Activated CD4-positive, alpha-beta T cell treated with anti-CD3 and anti-CD28 coated beads, Interleukin-2, Interleukin-6, amounts not matched to agents 100 ng/mL and 50 ng/mL, durations not matched to agents 16 hours and 8 hours (primary cell): ENCODE measurements at regions not wholly inside any gene's neighbourhood (a gene's known extent, or its start where the extent isn't known, plus 50 kb on each side); places are given as distances from the start of the nearest gene placed in this dataset.
"Not testable (repeated sequence)": the region's sequence is repeated elsewhere in the genome, so short reads cannot be mapped to it uniquely, and the experiment has no call there.

Source experiments
- DNase-seq: peaks from one replicate; pipeline ENCODE4 v3.0.0-alpha.2; 2020

DNA sequence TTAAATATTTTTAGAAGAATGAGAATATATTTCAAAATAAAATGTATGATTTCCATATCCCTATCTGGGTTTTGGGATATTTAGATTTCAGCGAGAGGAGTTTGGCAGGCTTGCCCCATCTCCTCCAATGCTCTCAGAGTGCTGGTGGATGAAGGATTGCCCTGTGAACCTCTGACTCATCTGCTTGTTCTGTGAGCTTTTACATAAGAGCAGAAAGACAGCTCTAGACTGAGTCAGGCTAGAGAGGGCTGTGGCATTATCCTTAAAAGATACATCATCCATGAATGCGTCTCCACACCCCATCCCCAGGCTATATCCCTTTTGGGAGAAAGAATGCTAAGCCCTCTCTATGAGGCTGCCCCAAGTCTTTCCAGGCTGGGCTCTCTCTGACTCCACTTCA, 190.6 kb downstream of the TUBA3C start:
- DNase-seq: no peak

DNA sequence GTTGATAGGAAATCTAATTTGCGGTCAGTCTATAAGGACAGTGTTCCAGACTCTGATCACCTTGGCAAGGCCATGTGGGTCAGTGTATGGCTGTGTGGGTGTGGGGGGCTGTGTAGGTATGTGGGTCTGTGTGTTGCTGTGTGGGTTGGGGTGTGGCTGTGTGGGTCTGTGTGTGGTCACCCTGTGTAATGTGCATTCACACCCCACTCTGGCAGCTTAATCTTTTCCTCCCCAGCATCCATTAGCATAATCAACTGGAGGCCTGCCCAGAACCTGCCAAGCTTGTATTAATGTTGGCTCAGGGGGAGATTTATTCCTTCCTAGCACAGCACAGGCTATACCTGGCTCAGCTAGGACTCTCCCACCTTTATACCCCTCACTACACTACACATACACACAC, 203.2 kb downstream of the TUBA3C start:
- no peak for DNase-seq

DNA sequence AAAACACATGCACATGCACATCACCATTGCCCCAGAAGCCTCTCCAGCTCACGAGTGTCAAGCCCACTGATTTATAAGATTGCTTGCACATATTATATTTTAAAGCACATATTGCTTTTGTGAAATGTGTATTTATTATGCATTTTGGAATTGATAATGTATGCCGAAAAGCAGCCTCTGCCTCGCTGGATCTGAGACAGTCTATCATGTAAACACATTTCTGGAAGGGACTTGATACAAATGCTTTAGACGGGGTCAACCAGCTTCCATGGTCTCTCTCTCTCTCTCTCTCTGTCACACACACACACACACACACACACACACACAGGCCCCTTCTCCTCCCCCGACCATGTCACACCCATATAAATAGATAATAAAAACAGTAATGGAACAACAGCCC, 203.8 kb downstream of the TUBA3C start:
- DNase-seq: no peak

DNA sequence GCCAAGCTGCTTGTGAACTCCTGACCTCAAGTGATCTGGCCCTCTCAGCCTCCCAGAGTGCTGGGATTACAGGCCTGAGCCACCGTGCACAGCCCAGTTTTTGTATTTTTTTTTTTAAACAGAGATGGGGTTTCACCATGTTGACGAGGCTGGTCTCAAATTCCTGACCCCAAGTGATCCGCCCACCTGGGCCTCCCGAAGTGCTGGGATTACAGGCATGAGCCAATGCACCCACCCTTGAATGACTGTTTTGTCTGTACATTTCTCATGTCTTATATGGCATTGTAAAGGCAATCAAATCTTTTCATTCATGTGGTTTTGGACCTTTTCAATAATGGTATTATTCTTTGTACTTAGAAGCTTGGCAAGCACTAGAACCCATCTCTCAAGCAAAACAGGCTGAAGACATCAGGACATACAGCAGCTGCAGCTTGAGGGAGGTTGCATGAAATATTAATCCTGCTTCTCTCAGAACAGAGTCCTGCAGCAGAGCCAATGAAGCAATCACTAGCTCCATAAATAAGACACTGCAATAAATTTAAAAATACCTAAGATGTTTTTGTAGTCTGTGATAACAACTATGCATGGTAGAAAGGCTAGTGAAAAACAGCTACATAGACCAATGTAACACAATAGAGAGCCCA, 209.9 kb downstream of the TUBA3C start:
- no peak for DNase-seq

DNA sequence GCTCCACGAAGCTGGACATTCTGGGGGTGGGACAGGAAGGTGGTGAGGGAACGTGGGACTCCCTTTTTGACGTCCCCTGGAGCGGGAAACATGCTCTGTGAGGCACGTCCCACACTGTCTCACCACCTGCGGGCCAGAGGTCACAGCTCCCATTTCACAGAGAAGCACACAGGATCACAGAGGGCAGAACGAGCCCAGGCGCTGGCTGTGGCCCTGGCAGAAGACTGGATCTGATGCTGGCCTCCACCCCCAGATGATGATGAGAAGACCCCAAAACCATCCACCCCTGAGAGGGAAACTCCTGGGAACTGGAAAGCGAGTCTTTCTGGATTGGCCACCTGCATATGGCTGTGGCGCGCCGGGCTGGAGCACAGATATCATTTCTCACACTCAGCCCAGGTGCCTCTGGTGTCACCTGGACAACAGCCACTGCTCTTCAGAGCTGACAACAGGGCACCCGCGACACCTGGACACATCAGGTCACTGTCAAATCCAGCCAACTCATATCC, 216.2 kb downstream of the TUBA3C start:
- no peak for DNase-seq

DNA sequence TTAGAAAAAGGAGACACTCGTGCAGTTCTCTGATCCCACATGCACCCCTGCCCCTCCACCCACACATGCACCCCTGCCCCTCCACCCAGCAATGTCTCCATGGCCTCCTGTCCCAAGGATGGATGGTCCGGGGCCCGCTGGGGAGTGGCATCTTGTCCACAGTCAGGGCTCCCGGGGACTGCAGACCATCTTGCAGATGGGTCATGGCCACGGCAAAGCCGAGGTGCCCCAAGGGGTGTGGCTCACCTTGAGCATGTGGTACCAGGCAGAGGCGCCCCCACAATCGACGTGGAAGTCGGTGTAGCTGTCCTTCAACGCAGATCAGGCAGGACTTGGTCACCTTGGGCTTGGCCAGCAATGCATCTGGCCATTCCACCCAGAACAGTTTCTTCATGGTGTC, 216.7 kb downstream of the TUBA3C start:
- no peak for DNase-seq

DNA sequence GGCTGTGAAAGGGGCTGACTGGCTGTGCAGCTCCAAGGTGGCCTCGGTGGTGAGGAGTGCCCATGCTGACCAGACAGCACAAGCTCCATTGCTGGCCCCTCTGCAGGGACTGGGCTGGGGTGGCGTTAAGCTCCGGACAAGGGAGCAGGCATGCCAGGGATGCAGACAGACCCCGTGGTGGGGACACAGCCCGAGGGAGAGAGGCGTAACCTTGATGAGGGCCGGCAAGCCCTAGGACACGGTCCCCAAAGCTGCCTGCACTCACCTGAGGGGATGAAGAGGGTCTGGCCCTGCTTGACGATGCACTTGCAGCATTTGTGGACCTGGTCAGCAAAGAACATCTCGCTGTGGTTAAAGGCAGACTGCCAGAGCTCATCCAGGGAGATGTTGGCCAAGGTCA, 217.9 kb downstream of the TUBA3C start:
- DNase-seq: not testable (repeated sequence)

DNA sequence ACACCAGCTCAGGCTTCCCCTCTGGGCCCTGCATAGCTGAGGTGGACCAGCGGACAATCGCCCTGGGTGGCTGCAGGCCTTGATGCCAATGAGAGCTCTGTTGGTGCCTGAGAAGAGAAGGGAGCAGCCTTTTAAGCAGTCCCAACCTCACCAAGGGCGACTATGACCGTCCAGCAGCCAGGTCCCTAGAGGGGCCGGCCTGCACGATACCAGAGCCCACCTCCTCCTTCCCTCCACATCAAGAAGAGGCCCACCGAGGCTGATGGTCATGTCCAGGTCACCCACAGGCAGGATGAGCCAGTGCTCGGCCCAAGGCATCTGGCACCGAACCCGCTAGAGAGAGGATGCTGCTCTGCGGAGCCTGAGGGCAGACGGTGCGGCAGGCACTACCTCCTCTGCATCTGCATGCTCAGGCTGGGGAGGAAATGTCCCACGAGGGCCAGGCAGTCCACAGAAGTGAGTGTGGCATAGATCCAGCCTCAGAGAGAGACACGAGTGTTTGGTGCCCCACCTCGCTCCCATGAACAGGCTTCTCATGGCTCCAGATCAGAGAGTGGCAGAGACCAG, 219.4 kb downstream of the TUBA3C start:
- DNase-seq: no peak

DNA sequence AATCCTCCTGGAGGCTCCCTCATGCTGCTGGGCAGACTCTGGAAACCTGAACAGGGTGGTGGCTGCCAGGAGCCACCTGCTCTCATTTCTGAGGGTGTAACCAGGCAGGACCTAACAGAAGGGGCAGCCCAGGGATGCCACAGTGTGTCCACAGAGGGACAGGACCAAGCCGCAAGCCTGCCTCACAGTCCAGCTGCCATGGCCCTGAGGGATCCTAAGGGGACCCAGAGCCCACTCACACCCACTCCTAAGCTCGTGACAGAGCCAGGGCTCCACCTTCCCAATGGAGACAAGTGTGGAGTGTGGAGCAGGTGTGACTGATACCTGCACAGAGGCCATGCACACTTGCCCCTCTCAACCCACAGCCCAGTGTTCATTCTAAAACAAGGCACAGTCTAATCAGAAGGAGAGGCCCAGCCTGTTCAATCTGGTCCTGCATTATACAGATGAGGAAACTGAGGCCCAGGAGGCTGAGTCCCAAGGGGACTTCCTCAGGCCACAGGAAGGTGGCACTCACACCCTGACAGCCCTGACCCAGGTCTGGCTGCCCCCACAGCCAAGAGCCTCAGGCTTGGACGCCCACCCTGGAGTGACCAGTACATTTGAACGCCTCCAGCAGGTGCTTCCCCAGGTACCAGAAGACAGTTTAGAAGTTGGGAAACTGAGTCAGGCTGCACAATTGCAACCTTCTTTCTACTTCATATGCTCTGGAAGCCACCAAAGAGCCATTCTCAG, 220.1 kb downstream of the TUBA3C start:
- no peak for DNase-seq

DNA sequence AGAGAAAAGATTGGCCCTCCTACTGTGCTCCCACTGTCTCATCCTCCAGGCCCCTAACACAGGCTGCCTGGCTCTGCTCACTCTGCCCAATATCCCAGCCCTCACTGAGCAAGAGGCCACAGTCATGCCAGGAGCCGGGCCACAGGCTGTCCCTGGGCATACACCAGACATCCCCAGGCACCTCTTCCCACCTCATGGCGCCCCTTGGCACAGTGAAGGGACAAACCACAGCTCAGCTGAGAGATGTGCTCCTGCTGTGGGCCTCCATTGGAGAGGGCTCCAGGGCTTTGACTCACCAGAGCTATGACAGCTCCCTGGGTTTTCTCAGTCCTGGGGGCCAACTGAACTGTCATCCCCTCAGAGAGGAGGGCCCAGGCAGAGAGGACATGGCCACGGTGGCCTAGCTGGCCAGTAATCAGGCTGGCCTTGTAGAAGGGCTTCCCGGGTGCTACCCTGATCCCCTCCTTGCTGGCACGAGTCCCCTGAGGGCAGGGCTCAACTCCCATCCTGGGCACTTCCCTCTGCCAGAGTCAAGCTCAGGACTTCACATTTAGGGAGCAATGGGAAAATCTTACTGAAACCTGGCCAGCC, 220.9 kb downstream of the TUBA3C start:
- DNase-seq: no peak

DNA sequence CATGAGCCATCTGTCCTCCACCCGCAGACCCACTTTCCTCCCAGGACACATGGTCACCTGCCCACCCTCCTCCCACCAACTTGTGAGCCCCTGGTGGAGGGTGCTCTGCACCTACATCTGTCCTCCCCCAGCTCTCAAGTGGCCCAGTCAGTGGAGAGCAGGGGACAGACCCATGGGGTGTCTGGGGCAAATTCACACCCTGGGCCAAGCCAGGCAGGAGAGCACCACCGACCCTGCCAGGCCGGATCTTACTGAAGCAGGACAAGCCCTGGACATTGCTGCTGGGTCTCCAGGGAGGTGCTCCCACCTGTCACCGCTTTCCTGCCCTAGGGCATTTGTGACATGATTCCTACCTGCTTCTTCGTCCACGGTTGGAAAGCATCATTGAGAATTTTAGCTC, 221.6 kb downstream of the TUBA3C start:
- DNase-seq: no peak

DNA sequence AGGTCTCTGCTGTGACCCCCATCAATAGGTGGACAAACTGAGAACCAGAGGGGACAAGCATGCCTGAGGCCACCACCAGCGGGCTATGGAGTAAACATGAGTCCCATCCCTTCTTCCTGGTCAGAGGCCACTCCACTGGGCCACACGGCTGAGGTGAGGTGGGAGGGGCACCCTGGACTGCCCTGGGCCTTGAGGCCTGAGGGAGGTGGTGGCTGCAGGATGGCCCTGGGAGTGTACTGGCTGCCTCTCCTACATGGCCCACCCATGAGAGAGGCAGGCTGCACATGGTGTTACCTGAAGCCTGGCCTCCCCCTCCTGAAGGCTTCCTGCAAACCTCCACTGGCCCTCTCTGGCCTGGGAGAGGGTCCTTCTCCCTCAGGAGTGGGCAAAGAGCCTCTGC, 222.4 kb downstream of the TUBA3C start:
- no peak for DNase-seq

DNA sequence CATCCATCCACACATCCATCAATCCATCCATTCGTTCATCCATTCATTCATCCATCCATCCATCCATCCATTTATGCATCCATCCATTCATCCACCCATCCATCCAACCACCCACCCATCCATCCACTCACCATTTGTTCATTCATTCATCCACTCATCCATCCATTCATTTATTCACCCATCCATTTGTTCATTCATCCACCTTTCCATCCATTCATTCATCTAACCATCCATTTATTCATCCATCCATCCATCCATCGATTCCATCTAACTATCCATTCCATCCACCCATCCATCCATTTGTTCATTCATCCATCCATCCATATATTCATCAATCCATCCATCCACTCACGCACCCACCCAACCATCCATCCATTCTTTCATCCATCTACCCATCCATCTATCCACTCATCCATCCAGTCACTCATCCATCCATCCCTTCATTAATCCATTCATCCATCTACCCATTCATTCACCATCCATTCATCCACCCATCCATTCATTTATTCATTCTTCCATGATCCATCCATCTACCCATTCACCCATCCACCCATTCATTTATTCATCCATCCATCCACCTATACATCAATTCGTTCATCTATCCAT, 225.0 kb downstream of the TUBA3C start:
- no peak for DNase-seq

DNA sequence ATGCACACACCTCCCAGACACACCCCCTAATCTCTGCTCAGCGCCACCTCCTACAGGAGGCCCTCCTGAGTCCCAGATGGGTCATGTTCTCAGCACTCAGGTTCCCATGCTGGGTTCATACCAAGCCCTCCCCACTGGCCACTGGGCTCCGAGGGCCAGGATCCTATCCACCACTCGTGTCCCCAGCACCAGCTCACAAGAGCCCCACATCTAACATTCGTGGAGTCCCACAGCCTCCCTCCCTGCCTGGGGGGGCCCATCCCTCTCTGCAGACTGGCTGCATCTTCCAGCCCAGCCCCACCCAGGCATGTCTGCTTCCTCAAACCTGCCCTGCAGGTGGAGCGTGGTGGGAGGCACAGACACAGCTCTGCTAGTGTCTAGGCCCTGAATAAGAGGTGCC, 227.4 kb downstream of the TUBA3C start:
- no peak for DNase-seq

DNA sequence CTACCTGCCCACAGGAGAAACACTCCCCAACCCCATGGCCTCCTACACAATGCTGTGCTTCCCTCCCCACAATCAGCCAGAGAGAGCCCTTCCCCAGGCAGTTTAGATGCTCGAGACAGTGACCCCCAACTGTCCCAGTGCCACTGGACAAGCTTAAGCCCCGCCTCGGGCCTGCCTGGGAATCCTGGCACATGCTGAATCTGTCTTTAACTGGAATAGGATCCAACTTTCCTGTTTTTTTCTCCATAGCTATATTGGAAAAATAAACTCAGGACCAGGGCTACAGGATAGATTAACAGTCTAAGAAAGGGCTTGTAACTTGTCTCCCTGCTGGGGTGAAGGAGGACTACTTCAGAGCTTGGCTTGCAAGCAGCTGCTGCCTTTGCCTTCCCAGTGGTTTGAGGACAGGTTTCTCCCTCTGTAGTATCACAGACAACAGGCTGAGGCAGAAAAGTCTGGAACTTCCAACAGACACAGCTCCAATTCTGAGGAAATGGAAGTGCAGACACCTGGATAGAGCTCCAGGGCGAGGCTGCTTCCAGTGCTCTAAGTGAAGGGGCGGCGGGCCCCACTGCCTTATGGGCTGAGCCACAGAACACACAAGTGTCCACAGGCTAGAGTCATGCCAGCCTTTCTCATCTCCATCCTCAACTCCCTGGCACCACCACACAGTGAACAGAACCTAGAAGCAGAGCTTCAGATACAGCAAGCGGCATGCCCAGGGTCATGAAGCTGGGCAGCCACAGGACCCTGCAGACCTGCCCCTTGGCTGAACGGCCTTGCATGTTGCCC, 228.3 kb downstream of the TUBA3C start:
- DNase-seq: no peak

DNA sequence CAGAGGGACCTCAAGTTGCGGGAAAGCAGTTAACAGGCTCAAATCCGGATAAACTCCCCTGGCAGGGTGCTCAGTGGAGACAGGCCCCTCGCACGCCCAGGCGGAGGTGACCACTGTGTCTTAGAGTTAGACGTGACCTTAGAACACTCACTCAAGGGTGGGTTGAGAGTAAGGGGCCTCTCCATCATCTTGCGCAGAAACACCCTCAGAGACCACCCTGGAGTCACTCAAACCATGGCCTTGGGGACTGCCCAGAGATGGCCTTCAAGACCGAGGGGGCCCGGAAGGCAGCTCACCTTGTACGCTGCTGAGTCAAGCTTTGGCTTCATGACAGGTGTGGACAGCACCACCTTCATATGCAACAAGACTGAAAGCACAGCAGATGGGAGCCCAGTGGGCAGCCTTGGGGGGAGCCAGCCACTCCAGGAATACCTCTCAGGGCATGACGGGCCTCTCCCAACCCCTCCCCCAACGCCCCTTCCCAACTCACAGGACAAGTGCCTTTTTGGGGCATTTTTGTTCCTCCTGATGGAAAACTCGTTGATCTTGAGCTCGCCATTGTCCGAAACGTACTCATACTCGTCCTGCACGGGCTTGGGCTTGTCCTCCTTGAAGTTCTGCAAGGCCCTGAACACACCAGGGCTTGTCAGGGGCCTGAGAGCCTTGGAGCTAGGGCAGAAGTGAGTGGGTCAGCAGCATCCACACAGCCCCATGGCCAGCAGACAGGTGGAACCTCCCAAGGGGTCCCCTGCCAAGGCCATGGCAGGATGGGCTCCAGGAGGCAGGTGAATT, 229.2 kb downstream of the TUBA3C start:
- DNase-seq: no peak

DNA sequence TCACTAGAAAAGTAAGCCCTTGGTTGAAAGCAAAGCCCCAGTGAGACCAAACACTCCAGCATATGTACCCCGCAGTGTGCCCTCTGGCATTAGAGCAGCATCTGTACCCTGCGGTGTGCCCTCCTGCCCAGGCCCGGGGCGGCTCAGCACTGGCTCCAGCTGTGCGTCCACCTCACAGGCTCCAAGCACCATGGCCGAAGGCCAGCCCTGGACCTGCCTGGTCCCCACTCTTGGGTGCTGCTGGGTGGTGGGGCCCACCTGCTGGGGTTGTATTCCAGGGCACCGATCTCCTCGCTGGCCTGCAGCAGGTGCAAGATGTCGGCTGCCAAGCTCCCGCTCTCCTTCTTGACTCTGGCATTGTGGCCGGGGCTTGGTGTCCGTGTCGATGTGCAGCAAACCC, 230.2 kb downstream of the TUBA3C start:
- no peak for DNase-seq

DNA sequence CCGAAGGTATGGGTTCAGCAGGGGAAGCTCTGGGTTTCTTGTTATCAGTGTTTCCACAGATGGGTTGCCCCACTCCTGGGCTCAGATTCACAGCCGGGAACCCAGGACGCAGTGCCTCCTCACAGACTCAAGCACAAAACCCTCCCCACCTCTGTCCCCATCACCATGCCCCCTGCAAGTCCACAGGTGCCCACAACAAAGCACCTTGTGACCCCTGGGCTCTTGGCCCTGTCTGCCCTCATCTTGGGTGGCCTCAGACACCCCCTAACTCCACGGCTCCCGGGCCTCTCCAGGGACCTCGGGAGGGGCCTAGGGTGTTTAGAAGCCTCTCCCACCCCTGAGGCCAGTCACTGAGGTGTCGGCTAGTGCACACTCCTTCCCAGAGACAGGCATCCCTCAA, 231.7 kb downstream of the TUBA3C start:
- DNase-seq: no peak

DNA sequence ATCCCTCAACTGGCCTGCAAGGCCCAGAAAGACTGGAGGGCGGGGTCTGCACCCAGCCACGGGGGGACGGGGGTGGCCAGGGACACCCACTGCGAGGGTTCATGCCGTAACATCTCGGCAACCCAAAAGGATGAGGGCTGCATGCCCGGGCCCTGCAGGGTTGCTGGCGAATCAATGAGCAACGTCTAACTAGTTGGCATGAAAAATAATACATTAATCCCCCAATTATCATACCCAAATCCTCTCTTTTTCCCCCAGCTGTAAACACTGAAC, 232.2 kb downstream of the TUBA3C start:
- DNase-seq: no peak

DNA sequence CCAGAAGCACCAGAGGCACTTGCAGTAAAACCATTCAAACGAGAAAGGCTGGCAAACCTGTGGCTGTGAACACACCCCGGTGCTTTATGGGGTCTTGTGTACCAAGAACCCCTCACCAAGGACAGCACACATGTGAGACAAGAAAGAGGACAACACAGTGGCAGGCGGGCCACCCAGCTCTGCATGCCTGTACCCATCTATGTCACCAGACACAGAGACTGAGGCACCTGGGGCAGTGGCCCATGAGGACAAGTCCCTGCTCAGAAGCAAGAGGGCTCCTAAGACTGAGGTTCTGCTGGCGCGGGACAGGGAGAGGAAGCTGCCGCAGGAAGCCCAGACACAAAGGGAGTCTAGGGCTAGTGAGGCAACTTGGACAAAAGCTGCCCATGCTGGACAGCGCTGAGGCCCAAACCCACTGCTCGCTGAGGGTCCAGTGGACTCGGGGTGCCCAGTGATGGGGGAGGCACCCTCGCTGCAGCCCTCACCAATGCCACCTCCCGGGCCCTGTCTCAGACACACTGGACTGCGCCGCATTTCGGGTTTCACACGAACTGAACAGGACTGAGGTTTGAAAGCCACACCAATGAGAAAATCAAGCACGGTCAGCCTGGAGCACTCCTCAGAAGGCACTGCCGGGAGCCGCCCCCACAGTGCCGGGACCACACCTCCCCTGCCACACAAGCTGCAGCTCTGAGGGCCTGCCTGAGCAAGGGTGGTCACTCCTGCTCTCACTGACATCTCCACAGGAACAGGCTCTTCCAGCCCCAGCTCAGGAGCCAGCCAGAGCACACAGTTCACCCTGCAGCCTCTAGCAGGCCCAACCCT, 232.7 kb downstream of the TUBA3C start:
- DNase-seq: no peak

DNA sequence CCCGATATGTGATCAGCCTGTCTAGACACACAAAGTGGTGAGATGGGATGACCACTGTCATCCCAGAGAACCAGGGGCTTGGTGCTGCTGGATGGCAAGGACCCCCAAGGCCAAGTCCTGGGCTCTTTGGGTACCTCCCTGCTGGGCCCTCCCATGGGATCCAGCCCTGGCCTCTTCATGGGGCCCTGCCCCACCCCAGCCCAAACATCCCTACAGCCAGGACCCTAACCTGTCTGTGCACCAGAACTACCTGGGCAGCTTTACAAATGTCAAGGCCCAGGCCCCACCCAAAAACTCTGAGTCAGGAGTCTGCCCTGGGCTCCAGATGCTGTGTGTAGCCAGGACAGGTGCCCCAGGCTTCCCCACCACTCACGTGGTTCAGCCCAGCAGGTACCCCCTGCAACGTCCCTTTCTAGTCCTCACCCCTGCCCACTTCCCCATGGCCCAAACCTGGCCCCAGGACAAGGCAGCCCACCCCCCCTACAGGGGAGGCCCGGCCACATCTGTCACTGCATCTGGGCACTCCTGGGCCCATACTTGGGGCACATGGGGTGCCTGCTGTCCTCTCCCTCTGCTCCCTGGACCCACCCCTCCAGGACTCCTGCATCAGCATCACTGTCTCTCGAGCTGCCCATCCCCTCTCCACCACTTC, 233.5 kb downstream of the TUBA3C start:
- DNase-seq: no peak
